Effector CD8-positive, alpha-beta T cell (primary cell): ENCODE measurements at regions not wholly inside any gene's neighbourhood (a gene's known extent, or its start where the extent isn't known, plus 50 kb on each side); places are given as distances from the start of the nearest gene placed in this dataset.

ENCODE experiments used
- DNase-seq: peaks from one replicate; lab custom pipeline; 2025; lab: John Stamatoyannopoulos, UW

- DNase-seq: no peak
Observed at GRCh38 chr16:5653789-5654188, 556.2 kb upstream of the EEF2KMT start.

- no peak for DNase-seq
Observed at GRCh38 chr16:5653041-5653440, 555.4 kb upstream of the EEF2KMT start.

- DNase-seq: no peak
Observed at GRCh38 chr16:5649762-5650743, 552.5 kb upstream of the EEF2KMT start.

- DNase-seq: no peak
Observed at GRCh38 chr16:5647051-5647450, 549.5 kb upstream of the EEF2KMT start.

- DNase-seq: no peak
Observed at GRCh38 chr16:5643855-5644531, 546.4 kb upstream of the EEF2KMT start.

- DNase-seq: no peak
Observed at GRCh38 chr16:5642436-5642835, 544.8 kb upstream of the EEF2KMT start.

GRCh38 chr16:5642011-5642410 is 544.4 kb upstream of the EEF2KMT start:
- DNase-seq: no peak

- DNase-seq: no peak
Observed at GRCh38 chr16:5640883-5641282, 543.3 kb upstream of the EEF2KMT start.

GRCh38 chr16:5639531-5639930 is 541.9 kb upstream of the EEF2KMT start:
- DNase-seq: no peak

- no peak for DNase-seq
Observed at GRCh38 chr16:5635331-5635730, 537.7 kb upstream of the EEF2KMT start.

- DNase-seq: no peak
Observed at GRCh38 chr16:5634666-5635180, 537.1 kb upstream of the EEF2KMT start.

- no peak for DNase-seq
Observed at GRCh38 chr16:5633845-5634440, 536.3 kb upstream of the EEF2KMT start.

- no peak for DNase-seq
Observed at GRCh38 chr16:5622234-5622884, 524.8 kb upstream of the EEF2KMT start.

GRCh38 chr16:5621826-5622225 is 524.2 kb upstream of the EEF2KMT start:
- no peak for DNase-seq

- DNase-seq: no peak
Observed at GRCh38 chr16:5619304-5619703, 521.7 kb upstream of the EEF2KMT start.

GRCh38 chr16:5616841-5617240 is 519.2 kb upstream of the EEF2KMT start:
- no peak for DNase-seq

- no peak for DNase-seq
Observed at GRCh38 chr16:5615868-5616642, 518.5 kb upstream of the EEF2KMT start.

GRCh38 chr16:5607169-5607568 is 509.6 kb upstream of the EEF2KMT start:
- DNase-seq: no peak

GRCh38 chr16:5605404-5605803 is 507.8 kb upstream of the EEF2KMT start:
- no peak for DNase-seq

GRCh38 chr16:5604770-5605169 is 507.2 kb upstream of the EEF2KMT start:
- DNase-seq: no peak

GRCh38 chr16:5603836-5604235 is 506.2 kb upstream of the EEF2KMT start:
- no peak for DNase-seq
